GM21786 (cell line): ENCODE measurements at regions not wholly inside any gene's neighbourhood (a gene's known extent, or its start where the extent isn't known, plus 50 kb on each side); places are given as distances from the start of the nearest gene placed in this dataset.

ENCODE experiments used
- ATAC-seq: cut with Tn5 transposase; IDR thresholded peaks from one replicate; pipeline ENCODE4 v1.9.1; 2021; ENCODE audit not compliant: unreplicated experiment

- ATAC-seq, result no peak
These were observed 167.5 kb upstream of the FREM2 start for GRCh38 chr13:38519229-38519911.

DNA sequence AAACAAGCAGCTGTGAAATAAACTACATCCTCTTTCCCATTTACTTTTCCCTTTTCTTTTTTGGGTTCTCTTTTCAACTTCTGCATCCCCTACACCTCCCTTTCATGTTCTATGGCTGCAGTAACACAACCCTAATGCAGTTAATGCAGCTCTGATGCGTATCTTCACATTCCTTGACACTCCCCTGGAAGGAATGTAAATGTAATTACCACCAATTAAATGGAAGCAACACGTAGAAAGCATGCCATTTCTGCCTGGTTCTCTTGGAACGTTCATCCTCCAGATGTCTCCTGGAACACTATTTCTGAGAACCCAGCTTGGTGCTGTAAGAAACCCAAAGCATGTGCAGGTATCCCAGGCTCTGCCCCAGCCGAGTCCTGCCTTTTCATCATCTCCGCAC is 166.8 kb upstream of the FREM2 start:
- ATAC-seq, result no peak

DNA sequence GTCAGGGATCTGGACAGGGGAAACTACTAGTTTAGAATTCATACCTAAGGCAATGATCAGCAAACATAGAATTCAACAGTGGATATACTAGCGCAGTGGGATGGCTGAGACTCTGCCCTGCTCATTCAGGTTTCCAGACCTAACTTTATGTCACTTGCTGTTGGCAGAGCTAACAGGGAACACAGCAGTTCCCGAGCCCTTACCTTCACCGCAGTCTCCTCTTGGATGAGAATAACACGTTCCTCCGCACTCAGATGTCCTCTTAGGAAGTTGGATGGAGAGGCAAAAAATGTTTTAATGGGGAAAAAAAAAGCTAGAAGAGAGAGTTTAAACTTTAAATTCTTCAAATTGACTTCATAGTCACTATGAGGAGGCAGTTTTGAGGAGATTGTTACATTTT is 159.7 kb upstream of the FREM2 start:
- no peak for ATAC-seq

- ATAC-seq, result no peak
These were observed 157.9 kb upstream of the FREM2 start for GRCh38 chr13:38528986-38529385.

DNA sequence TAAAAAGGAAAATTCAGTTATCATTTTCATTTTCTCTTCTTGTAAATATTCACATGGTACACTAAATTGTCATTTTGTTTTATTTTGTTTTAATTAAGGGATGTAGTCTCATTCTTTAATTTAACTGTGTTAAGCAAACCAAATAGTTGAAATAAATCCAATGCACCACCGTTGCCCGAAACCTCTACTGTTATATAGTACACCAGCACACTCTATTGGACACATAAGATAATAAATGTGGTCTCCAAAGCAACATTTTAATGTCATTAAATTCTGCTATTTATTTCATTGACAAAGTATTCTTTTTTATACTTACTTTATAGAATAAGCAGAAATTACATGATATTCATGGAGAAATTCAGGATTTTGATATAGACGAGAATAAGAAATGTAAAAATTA is 156.4 kb upstream of the FREM2 start:
- no peak for ATAC-seq

DNA sequence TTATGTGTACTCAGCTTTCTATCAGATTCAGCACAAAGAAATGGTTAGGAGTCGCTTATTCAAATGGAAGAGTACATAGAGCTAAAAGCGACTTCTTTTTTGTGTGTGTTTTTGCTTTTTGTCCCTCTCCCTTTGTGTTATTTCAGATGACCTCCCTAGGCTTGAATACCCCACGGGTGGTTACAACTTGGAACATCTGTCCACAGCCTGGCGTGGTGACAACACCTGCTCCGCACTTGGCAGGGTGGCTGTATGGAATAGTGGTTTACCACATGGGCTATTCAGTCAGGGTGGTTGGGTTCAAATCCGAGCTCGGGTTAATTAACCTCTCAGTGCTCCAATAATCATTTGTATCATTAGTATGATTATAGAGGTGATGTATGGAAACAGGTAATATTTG is 151.6 kb upstream of the FREM2 start:
- no peak for ATAC-seq

DNA sequence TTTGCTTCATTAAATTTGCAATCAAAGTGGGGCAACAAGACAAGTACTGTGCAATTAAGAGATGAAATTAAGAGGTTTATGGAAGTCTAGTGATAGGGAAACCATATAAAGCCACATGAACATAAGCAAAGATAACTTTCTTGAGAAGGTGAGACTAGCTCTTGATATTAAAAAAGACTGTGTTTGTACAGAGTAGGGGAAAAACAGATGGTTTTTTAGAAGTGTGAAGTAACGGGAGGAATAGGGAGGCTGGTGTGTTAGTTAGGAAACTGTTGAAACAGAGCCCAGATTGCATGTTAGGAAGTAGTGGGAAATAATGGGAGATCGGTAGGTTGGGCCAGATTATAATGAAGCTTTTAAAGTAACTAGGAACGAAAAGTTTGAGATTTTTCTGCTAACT is 149.8 kb upstream of the FREM2 start:
- ATAC-seq, result no peak

GRCh38 chr13:38538422-38538821 is 148.5 kb upstream of the FREM2 start:
- no peak for ATAC-seq

DNA sequence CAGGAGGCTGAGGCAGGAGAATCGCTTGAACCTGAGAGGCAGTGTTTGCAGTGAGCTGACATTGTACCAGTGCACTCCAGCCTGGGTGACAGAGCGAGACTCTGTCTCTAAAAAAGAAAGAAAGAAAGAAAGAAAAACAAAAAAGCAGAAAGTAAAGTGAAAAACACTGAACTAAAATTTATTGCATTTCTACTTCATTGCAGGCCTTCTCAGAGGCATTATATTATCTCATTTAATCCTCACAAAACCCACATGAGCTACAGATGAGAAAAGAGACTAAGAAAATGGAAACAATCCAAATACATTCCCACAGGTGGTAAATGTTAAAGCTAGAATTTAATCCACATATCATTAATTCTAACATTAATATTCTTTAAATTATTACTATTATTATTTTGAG is 147.2 kb upstream of the FREM2 start:
- no peak for ATAC-seq

GRCh38 chr13:38542601-38543000 is 144.3 kb upstream of the FREM2 start:
- ATAC-seq, result no peak

DNA sequence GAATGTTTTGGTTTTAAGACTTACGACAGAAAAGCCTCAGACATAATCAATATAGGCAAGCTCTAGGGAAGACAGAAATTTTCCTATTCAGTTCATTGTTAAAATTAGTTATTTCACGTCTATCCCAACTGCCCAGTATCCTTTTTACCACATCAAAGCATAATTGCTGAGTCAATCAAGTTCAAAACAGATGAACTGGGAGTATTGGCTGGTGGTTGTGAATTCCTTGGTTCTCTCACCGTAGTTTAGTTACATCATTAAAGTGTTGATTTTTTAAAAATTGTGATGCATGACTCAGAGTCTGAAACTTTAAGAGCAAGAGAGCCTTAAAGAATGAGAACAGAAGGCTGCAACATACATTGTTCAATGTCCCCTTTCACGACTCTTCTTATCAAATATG is 143.3 kb upstream of the FREM2 start:
- ATAC-seq, result no peak

GRCh38 chr13:38563739-38564138 is 123.1 kb upstream of the FREM2 start:
- no peak for ATAC-seq

- ATAC-seq, result no peak
These were observed 122.4 kb upstream of the FREM2 start for GRCh38 chr13:38564256-38565150.

DNA sequence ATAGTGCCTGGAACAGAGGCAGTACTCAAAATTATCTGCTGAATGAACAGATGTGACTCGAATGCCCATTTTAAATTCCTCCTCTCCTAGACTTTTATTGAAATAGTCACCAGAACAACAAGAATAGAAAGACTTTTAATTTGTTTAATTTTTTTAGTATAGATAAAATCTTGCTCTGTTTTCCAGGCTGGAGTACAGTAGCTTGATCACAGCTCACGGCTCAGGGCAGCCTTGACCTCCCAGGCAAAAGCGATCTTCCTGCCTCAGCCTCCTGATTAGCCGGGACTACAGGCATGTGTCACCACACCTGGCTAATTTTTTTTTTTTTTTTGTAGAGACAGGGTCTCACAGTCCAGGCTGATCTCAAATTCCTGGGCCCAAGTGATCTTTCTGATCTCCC is 120.9 kb upstream of the FREM2 start:
- no peak for ATAC-seq

DNA sequence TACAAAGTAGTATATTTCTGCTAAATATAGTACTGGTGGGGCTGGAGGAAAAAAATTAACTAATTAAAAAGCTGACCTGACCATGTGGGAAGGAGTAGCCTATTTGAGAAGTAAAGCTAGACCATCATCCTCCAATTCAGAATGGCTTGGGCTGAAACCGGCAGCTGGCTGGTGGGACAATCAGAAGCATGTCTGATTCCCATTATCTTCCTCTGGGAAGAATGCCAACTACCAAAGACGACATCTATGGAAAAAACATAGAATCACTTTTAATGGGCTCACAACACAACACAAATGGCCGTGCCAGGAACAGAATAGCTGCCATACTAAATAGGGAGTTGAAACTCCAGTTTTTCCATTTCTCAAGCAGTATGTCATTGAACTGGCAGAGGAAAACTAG is 120.4 kb upstream of the FREM2 start:
- ATAC-seq, result no peak

DNA sequence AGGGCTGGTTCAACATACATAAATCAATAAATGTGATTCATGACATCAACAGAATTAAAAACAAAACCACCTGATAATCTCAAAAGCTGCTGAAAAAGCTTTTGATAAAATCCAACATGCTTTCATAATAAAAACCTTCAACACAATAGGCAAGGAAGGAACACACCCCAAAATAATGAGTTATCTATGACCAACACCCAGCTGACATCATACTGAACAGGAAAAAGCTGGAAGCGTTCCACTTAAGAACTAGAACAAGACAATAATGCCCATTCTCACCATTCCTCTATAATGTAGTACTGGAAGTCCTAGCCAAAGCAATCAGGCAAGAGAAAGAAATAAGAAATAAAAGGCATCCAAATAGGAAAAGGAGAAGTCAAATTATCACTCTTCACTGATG is 116.2 kb upstream of the FREM2 start:
- ATAC-seq, result no peak

DNA sequence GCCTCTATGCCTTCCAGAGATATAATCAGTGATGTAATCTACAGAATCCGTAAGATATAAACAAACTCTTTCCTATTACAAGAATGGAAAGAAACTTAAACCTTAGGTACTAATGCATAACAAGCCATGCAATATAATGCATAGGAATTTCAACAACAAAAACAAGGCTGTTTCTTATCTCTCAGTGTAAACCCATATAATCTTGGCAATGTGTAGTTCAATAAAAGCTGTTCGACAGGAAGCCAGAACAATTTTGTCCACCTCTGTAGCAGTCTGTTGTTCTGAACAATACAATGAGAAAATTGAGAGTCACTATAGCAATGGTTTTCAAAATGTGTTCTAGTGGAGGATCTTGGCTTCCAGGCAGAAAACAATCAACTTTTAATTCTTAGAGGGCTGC is 111.5 kb upstream of the FREM2 start:
- no peak for ATAC-seq

DNA sequence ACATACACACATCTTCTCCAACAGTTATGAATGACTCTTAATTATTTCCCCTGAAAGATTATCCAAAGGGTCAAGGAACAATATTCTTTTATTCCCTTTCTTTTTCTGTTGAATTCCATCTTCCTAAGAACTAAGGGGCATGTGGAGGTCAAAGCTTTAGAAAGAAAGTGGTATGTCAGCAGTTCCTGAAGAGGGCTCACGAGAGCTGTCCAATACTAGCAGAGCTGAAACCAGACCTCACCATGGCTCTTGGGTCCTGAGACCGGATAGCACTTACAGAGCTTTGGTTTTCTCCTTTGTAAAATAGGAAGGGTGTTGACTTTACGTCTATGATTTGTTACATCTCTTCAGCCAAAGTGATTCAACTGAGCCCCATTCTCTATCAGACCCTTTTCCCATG is 109.8 kb upstream of the FREM2 start:
- no peak for ATAC-seq

DNA sequence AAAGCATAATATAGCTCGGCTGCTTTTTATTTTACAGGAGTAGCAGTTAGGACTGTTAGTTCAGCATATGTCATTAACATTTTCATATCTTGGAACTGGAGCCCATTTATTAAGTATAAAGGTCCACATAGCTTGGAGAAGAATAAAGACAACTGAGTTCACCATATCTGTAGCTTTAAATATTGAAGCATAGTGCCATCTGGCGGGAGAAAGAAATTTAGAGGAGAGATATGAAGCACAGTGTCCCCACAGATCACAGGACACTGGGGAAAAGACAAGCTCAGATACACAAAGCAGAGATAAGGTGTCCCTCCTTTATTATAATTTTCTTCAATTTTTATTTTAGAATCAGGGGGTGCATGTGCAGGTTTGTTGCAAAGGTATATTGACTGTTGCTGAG is 104.7 kb upstream of the FREM2 start:
- ATAC-seq, result peak; percentile 82

- ATAC-seq, result no peak
These were observed 96.6 kb upstream of the FREM2 start for GRCh38 chr13:38590230-38590629.

- ATAC-seq, result no peak
These were observed 95.9 kb upstream of the FREM2 start for GRCh38 chr13:38590796-38591507.

DNA sequence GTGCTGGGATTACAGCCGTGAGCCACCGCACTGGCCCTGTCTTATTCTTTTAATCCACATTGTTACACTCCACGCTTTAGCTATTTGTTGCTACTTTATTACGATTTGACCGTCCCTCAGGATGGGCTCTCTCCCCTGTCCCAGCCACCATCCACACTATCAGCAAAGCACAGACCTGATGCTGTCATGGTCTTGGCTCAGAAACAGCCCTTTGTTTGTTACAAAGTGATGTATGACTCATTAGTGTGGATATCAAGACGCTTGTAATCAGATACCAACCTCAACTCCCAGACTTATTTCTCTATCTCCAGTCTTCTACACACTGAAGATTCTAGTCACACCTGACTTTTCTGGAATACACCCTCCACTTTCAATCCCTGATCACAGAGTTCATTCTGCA is 84.6 kb upstream of the FREM2 start:
- ATAC-seq, result no peak
